GM21367 (cell line): ENCODE measurements at regions not wholly inside any gene's neighbourhood (a gene's known extent, or its start where the extent isn't known, plus 50 kb on each side); places are given as distances from the start of the nearest gene placed in this dataset.

ENCODE experiments used
- ATAC-seq: cut with Tn5 transposase; IDR thresholded peaks from one replicate; pipeline ENCODE4 v1.9.1; 2021; ENCODE audit not compliant: unreplicated experiment

DNA sequence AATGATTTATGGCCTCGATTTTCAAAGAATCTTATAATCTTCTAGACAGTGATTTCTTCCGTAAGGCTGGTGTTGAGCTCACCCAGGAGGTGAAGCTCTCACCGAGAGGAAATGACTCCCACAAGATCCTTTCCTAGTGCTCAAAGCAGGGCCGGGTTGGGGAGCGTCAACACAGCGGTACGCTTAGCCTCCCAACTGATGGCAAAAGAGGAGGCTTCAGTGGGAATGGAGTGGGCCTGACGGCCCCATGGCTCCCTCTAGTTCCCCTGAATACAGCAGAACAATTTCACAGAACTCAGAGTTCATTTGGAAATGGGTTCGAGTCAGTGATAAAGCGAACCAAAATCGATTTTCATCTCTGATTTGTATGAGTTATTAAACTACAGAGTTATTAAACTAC lies 449.5 kb downstream of the KLF12 start:
- no peak for ATAC-seq

DNA sequence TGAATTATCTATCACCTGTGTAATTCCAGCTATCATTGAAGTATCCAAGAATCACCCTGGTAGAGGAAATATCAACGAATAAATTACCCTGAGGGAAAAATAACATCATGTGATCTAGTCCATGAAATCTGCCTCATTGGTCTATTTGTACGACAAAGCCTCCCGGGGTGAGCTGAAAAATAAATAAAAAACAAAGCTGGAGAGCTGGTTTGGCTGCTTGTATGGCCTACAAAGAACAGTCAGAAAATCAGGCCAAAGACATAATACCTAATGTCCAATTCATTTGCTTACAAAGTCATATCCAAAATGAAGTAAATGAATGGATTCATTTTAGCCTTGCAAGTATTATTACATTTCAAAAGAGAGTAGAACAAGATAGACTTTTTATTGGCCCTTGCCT lies 449.9 kb downstream of the KLF12 start:
- ATAC-seq, result no peak

- ATAC-seq, result no peak
Measured at GRCh38 chr13:73683746-73684145, 450.5 kb downstream of the KLF12 start.

DNA sequence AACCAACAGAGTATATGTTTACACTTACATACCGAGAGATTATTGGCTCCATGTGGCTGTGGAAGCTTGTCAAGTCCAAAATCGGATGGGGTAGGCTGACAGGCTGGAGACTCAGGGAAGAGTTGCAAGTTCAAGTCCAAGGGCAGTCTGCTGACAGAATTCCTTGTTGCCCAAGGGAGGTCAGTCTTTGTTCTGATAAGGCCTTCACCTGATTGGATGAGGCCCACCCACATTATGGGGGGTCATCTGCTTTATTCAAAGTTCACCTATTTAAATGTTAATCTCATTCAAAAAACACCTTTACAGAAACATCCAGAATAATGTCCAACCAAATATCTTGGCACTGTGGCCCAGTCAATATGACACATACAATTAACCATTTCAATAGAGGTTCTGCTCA lies 452.4 kb downstream of the KLF12 start:
- no peak for ATAC-seq

GRCh38 chr13:73681015-73681414 lies 453.2 kb downstream of the KLF12 start:
- ATAC-seq, result no peak

DNA sequence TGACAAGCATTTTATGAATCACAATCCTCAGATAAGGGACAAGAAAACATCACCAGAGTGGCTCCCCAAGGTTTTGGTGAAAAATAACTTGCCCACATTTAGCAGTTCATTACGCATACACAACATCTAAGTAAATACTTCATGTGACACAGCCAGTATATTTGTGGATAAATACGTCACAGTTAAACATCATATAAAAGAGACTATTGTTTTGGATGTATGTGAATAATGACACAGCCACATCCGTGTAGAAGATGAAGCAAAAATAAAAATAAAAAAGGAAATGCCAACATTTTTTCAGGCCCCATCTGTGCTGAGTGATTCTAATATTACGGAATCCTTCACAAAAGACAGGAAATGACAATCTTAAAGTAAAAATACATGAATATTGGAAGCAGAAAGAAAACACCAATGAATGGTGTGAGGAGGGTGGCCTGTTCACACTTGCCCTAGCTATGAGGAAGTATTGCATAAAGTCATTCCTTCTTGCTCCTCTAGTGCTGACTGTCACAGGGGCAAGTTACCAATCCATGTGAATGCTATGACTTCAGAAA lies 457.1 kb downstream of the KLF12 start:
- no peak for ATAC-seq

- ATAC-seq, result no peak
Measured at GRCh38 chr13:73676550-73677047, 457.6 kb downstream of the KLF12 start.

DNA sequence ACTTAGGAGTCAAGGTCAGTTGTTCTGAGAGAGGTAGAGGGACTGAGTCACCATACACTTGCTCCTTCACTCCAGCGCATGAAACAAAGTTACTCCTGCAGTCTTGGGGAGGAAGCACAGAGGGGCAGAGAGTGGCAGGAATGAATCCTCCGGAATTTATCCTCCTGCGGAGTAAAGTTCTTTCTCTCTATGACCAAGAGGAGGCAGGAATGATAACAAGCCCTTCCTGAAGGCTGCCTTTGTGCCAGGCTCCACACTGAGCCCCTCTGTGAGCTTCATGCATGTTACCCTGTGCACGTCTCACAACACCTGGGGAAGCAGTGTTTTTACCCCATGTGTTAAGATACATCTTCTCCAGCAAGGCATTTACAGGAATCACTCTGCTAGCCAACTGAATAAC lies 458.4 kb downstream of the KLF12 start:
- ATAC-seq, result no peak

GRCh38 chr13:73674570-73674969 lies 459.6 kb downstream of the KLF12 start:
- no peak for ATAC-seq

DNA sequence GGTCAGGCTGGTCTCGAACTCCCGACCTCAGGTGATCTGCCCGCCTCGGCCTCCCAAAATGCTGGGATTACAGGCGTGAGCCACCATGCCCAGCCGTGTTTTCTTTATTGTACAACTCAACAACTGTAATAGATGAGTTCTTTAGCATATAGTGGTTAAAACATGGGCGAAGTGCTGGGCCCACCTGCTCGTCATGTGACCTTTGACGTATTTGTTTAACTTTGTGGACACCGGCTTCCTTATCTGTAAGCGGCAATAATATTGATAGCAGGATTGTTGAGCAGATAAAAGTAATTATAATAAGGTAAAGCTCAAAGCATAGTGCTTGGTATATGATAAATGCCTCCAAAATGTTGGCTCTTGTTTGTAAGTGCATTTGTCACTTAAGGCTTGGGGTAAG lies 460.3 kb downstream of the KLF12 start:
- ATAC-seq, result no peak

DNA sequence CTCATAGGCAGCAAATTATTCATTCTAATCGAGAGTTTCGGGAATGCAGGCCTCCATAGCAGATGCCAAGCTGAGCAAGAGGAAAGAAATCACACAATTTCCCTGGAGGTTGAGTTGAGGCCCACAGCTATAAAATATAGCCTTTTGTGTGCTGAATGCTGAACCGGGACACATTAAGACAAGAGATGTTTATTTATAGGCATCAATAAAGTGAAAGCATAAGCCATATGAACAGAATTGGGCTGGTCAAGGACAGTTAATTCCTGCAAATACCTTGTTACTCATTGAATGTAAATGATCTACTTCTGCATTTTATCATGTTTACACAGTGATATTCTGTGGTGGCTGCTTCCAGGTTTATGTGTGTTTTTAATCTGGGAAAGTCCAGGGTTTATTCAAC lies 461.7 kb downstream of the KLF12 start:
- ATAC-seq, result no peak

GRCh38 chr13:73671732-73672131 lies 462.5 kb downstream of the KLF12 start:
- no peak for ATAC-seq

DNA sequence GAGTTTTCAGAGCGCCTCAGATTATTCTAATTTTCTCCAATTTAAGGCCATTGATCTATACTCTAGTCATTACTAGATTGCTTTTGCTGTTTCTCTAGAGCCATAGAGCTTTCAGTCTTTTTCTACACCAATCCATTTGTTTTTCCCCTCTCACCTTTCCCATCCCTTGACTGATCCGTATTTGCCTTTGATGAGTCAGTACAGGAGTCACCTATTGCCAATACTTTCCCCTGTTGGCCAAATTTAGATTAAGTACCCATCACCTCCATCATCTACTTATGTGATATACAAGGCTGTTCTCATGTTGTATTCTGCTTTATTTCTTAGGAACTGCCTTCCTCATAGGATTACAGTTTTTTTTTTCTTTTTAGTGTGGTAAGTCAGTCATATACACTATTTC lies 463.2 kb downstream of the KLF12 start:
- ATAC-seq, result no peak

- ATAC-seq, result no peak
Measured at GRCh38 chr13:73667756-73668155, 466.4 kb downstream of the KLF12 start.

- ATAC-seq, result no peak
Measured at GRCh38 chr13:73665261-73665660, 468.9 kb downstream of the KLF12 start.

- no peak for ATAC-seq
Measured at GRCh38 chr13:73664851-73665250, 469.4 kb downstream of the KLF12 start.

DNA sequence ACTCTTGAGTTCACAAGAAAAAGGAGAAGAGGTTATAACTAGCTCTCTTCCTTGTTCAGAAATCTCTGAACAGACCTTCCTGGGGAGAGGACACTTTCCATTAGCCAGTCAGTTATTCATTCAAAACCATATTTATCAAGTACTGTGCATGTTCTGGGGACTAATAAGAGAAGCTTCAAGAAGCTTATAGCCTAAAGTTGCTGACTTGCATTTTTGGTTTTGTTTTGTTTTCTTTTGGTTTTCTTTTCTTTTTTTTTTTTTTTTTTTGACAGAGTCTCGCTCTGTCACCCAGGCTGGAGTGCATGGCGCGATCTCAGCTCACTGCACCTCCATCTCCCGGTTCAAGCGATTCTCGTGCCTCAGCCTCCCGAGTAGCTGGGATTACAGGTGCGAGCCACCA lies 471.4 kb downstream of the KLF12 start:
- no peak for ATAC-seq

DNA sequence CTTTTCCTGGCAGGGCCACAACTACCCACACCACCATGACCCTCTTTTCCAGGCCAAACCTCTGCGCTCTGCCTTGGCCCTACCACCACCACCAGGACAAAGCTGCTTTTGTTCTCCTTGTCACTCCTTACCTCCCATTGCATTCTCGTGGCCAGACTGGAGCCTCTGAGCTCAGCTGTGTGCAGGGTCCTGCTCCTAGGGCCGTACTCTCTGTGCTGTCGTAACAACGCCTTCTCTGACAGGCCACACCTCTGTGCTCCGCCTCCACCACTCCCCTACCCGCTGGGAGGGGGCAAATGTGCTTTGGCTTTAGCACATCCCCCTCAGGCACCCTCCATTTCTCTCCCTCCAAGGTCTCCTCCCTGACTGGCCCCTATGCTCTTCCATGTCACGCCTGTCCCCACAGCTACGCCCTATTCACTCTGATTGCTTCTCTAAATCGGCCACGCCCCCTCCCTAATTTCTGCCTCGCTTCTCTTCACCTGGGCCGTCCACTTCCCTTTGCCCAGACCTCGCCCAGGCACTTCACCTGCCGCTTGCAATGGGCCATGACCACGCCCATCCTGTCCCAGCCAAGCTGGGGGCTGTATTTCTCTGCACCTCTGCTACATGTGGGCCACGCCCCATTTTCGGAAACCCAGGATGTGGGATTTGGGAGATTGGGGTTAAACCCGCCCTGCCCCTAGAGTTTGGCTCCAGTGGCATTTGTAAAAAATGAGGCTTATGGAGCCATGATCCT lies 472.3 kb downstream of the KLF12 start:
- ATAC-seq, result no peak

DNA sequence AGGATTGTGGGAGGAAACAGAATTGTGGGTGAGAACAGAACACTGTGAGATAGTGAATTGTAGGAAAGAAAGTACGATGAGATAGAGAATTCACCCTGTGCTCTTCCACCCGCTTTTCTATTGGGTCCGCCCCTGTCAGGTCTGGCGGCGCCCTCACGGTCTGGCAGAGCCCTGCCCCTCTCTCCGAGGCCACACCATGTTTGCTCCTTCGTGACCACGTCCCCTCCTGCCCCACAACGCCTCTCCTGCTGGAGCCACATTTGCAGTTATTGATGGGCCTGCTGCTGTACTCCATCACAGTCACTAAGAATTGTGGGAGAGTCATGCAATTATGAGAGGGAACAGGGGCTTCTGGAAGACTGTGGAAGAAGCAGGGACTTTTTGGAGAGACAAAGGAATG lies 473.1 kb downstream of the KLF12 start:
- no peak for ATAC-seq

DNA sequence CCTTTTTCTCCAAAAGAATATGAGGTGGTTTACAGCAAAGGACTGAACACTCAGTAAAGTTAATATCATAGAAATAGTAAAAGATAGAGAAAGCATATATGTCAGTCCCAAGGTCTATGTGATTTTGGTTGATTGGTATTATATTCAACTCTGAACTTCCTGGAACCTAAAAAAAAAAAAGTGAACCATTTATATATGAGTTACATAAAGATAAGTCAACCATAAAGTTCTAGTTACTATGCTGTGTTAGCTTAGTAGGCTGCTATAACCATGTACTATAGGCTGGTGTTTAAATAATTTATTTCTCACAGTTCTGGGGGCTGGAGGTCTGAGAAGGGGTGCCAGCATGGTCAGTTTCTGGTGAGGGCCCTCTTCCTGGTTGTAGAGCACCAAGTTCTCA lies 475.6 kb downstream of the KLF12 start:
- no peak for ATAC-seq

GRCh38 chr13:73657821-73658540 lies 476.2 kb downstream of the KLF12 start:
- ATAC-seq, result no peak

GRCh38 chr13:73656863-73657262 lies 477.3 kb downstream of the KLF12 start:
- no peak for ATAC-seq
